ENCODE measurements at regions not wholly inside any gene's neighbourhood (a gene's known extent, or its start where the extent isn't known, plus 50 kb on each side); places are given as distances from the start of the nearest gene placed in this dataset.

- Histone ChIP-seq H3K27me3 (ENCODE audit: control insufficient read depth, insufficient read depth, low read length) (no peaks in the 10 kb centered on the region), H4K20me1 (ENCODE audit: insufficient read depth, low read length) (no peaks in the 10 kb centered on the region), H3K9me3 (ENCODE audit: control insufficient read depth, insufficient read depth, low read length) (peaks cover 8% of the 10 kb centered on the region), H4K91ac (ENCODE audit: insufficient read depth, low read depth, low read length) (no peak overlapping the region), H2BK15ac (ENCODE audit: low read depth, low read length) (no peak overlapping the region), H2AFZ (replicated peaks; ENCODE audit: low read length, poor library complexity) (no peak overlapping the region), H2AK9ac (replicated peaks; ENCODE audit: low read depth, low read length, poor library complexity) (no peak overlapping the region), H2BK20ac (ENCODE audit: low read depth, low read length) (no peak overlapping the region), H3K14ac (replicated peaks; ENCODE audit: low read depth, low read length) (no peak overlapping the region), H3K56ac (ENCODE audit: extremely low read depth, insufficient read depth, low read length) (no peak overlapping the region), H3K27ac (ENCODE audit: insufficient read depth, low read length) (no peak overlapping the region), H3K18ac (ENCODE audit: low read depth, low read length) (no peak overlapping the region), H2AK5ac (ENCODE audit: low read depth, low read length) (no peak overlapping the region), H4K5ac (ENCODE audit: low read depth, low read length) (no peak overlapping the region), H3K9ac (ENCODE audit: low read depth, low read length) (no peak overlapping the region), H3K79me1 (ENCODE audit: low read depth in 1 of 2, low read length in 2 of 2) (no peaks in the 10 kb centered on the region), H3K4me1 (ENCODE audit: control insufficient read depth, insufficient read depth, low read length) (no peaks in the 10 kb centered on the region), H2BK120ac (ENCODE audit: low read depth, low read length) (no peak overlapping the region), H3K4me2 (ENCODE audit: low read depth, low read length) (no peak overlapping the region), H3K36me3 (ENCODE audit: control insufficient read depth, insufficient read depth, low read length) (no peaks in the 10 kb centered on the region), H3K9me1 (ENCODE audit: insufficient read depth, low read length) (no peaks in the 10 kb centered on the region), H3K4me3 (ENCODE audit: insufficient read depth, low read depth, low read length) (no peak overlapping the region), H3K23ac (ENCODE audit: low read depth, low read length) (no peak overlapping the region), H4K8ac (ENCODE audit: low read depth in 2 of 2, low read length in 2 of 2) (no peak overlapping the region), H2BK5ac (ENCODE audit: low read depth, low read length, poor library complexity, severe bottlenecking) (no peak overlapping the region), H3K4ac (ENCODE audit: low read depth, low read length) (no peak overlapping the region)
- no CpG with 5 or more reads among the region's 3 CpGs for WGBS, 2 experiments (ENCODE audit: extremely low coverage in 2 of 2, insufficient read length in 1 of 2)
- in situ Hi-C loops (cut with MboI; ENCODE audit: low sequenced_read_pairs) = no loop called here
- POLR2A ChIA-PET (ENCODE audit: unreplicated experiment) = no interaction called here
- no TSS peak for BruUV-seq (replicated peaks)
- dilution Hi-C loops (cut with HindIII; ENCODE audit: low sequenced_read_pairs, unreplicated experiment) = no loop called here
- CTCF ChIA-PET = no interaction called here
- TF ChIP-seq BHLHE40 (IDR thresholded peaks at IDR 0.05; ENCODE audit: low read depth, low read length) = no peak
- TF ChIP-seq USF2 (IDR thresholded peaks at IDR 0.05; ENCODE audit: low read depth, low read length) = no peak
- TF ChIP-seq CHD1 (IDR thresholded peaks at IDR 0.05; ENCODE audit: low read depth, low read length) = no peak
- TF ChIP-seq RFX5 (IDR thresholded peaks at IDR 0.05; ENCODE audit: low read depth, low read length) = no peak
- TF ChIP-seq RAD21 (IDR thresholded peaks at IDR 0.05; ENCODE audit: low read length) = no peak
- TF ChIP-seq SMC3 (IDR thresholded peaks at IDR 0.05; ENCODE audit: low read depth, low read length) = no peak
- TF ChIP-seq POLR2A (IDR thresholded peaks at IDR 0.05; ENCODE audit: low read depth, low read length) = no peak
- TF ChIP-seq MAFK (IDR thresholded peaks at IDR 0.05; ENCODE audit: low read depth, low read length) = no peak
- no peak for TF ChIP-seq ELK1 (IDR thresholded peaks at IDR 0.05; ENCODE audit: borderline replicate concordance, low read depth, low read length)
- TF ChIP-seq MXI1 (IDR thresholded peaks at IDR 0.05; ENCODE audit: borderline replicate concordance, low read depth, low read length) = no peak
- TF ChIP-seq FOS (IDR thresholded peaks at IDR 0.05; ENCODE audit: low read depth, low read length) = no peak
- TF ChIP-seq CTCF (conservative IDR thresholded peaks at IDR 0.05; ENCODE audit: low read depth, low read length) = no peak
- TF ChIP-seq MAZ (IDR thresholded peaks at IDR 0.05; ENCODE audit: borderline replicate concordance, low read depth, low read length) = no peak
- TF ChIP-seq NFE2L2 (IDR thresholded peaks at IDR 0.05; ENCODE audit: low read depth, low read length) = no peak
- no peak for TF ChIP-seq CEBPB (IDR thresholded peaks at IDR 0.05; ENCODE audit: low read depth, low read length)
- TF ChIP-seq RCOR1 (IDR thresholded peaks at IDR 0.05; ENCODE audit: insufficient replicate concordance, low read length) = no peak
- intact Hi-C loops (cut with micrococcal nuclease) = no loop called here
- no peak for ATAC-seq (ENCODE audit: low read depth)
- no peak for DNase-seq
These were observed 700.6 kb upstream of the ARRDC4 start for GRCh38 chr15:97259943-97260342.

Measured in IMR-90 (cell line).